BLaER1 (cell line): ENCODE measurements at regions not wholly inside any gene's neighbourhood (a gene's known extent, or its start where the extent isn't known, plus 50 kb on each side); places are given as distances from the start of the nearest gene placed in this dataset.

Source experiments
- H3K27ac ChIP-seq: shearing (Covaris generic); formaldehyde crosslinking; 2 replicates; pipeline ENCODE4 v1.8.1; 2022
- H3K27me3 ChIP-seq: shearing (Covaris generic); formaldehyde crosslinking; 2 replicates; pipeline ENCODE4 v1.8.1; 2022
- H3K36me3 ChIP-seq: shearing (Covaris generic); formaldehyde crosslinking; 2 replicates; pipeline ENCODE4 v1.8.1; 2022
- H3K4me1 ChIP-seq: shearing (Covaris generic); formaldehyde crosslinking; 2 replicates; pipeline ENCODE4 v1.8.1; 2022
- H3K4me2 ChIP-seq: shearing (Covaris generic); formaldehyde crosslinking; 2 replicates; pipeline ENCODE4 v1.8.1; 2022
- H3K4me3 ChIP-seq: shearing (Covaris generic); formaldehyde crosslinking; 2 replicates; pipeline ENCODE4 v1.8.1; 2022
- H3K9ac ChIP-seq: shearing (Covaris generic); formaldehyde crosslinking; 2 replicates; pipeline ENCODE4 v1.8.1; 2022
- H3K9me3 ChIP-seq: shearing (Covaris generic); formaldehyde crosslinking; 2 replicates; pipeline ENCODE4 v1.8.1; 2022
- H4K20me1 ChIP-seq: shearing (Covaris generic); formaldehyde crosslinking; 2 replicates; pipeline ENCODE4 v1.8.1; 2022
- Cebpa-rat ChIP-seq: shearing (Covaris generic); IDR thresholded peaks from 2 replicates; pipeline ENCODE4 v1.8.1; 2022

DNA sequence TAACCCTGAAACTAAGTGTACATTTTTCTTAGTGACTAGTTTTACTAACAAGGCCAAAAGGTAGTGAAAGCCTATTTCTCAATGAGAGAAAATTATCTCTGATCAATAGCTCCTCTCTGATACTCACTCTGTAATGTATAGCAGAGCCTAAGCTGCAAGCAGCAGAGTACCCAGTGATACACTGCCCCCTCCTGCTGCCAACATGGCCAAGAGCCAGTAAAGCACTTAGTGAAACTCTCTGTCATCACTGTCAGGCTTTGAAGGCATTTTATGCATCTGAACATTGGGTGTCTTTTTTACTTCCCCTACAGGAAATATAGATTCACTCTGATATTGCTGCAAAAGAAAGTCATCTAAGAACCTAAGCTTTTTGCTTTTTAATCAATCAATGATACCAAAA lies 784.1 kb upstream of the CDH7 start:
- Histone ChIP-seq H3K9ac (no peak overlapping the region), H4K20me1 (no peaks in the 10 kb centered on the region), H3K27me3 (no peaks in the 10 kb centered on the region), H3K4me3 (no peak overlapping the region), H3K4me2 (no peak overlapping the region), H3K27ac (no peak overlapping the region), H3K9me3 (no peaks in the 10 kb centered on the region), H3K4me1 (no peaks in the 10 kb centered on the region), H3K36me3 (no peaks in the 10 kb centered on the region)
- TF ChIP-seq Cebpa-rat, result no peak

- Histone ChIP-seq H3K36me3 (no peaks in the 10 kb centered on the region), H3K9ac (no peak overlapping the region), H3K4me3 (no peak overlapping the region), H3K4me2 (no peak overlapping the region), H4K20me1 (no peaks in the 10 kb centered on the region), H3K27me3 (no peaks in the 10 kb centered on the region), H3K27ac (no peak overlapping the region), H3K4me1 (no peaks in the 10 kb centered on the region), H3K9me3 (no peaks in the 10 kb centered on the region)
- TF ChIP-seq Cebpa-rat, result no peak
These were observed 794.3 kb upstream of the CDH7 start for GRCh38 chr18:64956465-64956864.

- H3K9me3 ChIP-seq, result peaks cover 25% of the 10 kb centered on the region
- H3K4me1 ChIP-seq, result no peaks in the 10 kb centered on the region
- H3K4me2 ChIP-seq, result no peak overlapping the region
- no peak overlapping the region for H3K27ac ChIP-seq
- no peaks in the 10 kb centered on the region for H3K36me3 ChIP-seq
- H4K20me1 ChIP-seq, result no peaks in the 10 kb centered on the region
- no peak overlapping the region for H3K9ac ChIP-seq
- no peak for TF ChIP-seq Cebpa-rat
- no peak overlapping the region for H3K4me3 ChIP-seq
- no peaks in the 10 kb centered on the region for H3K27me3 ChIP-seq
These were observed 800.9 kb upstream of the CDH7 start for GRCh38 chr18:64949885-64950284.

- Histone ChIP-seq H4K20me1 (no peaks in the 10 kb centered on the region), H3K4me1 (no peaks in the 10 kb centered on the region)
These were observed 787.8 kb upstream of the LINC00305 start for GRCh38 chr18:64936671-64937070.

DNA sequence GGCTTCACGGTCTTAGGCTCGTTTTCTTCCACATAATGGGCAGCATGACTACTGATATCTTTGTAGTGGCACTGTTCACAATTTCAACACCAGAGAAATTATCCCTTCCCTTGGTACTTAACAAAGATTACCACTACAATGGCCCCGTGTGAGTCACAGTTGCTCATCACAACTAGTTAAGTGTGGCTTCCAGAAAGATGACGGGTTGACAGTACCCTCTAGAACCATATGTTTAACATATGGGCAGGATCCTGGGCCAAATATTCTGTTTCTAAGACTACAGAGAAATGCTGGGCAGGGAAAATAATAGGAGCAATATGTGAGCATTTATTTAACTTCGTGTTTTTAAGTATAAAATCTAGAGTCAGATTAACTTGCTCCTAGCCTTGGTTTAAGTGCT lies 780.1 kb upstream of the LINC00305 start:
- no peak overlapping the region for H3K4me3 ChIP-seq
- H3K27ac ChIP-seq, result no peak overlapping the region
- H3K36me3 ChIP-seq, result no peaks in the 10 kb centered on the region
- no peak overlapping the region for H3K4me2 ChIP-seq
- no peak for TF ChIP-seq Cebpa-rat
- no peak overlapping the region for H3K9ac ChIP-seq
- no peaks in the 10 kb centered on the region for H3K9me3 ChIP-seq
- H3K27me3 ChIP-seq, result no peaks in the 10 kb centered on the region
- no peaks in the 10 kb centered on the region for H4K20me1 ChIP-seq
- H3K4me1 ChIP-seq, result no peaks in the 10 kb centered on the region

More at GRCh38 chr18:64936671-64937070, 787.8 kb upstream of the LINC00305 start:
- H3K36me3 ChIP-seq, result no peaks in the 10 kb centered on the region
- H3K9ac ChIP-seq, result no peak overlapping the region
- H3K4me2 ChIP-seq, result no peak overlapping the region
- no peak overlapping the region for H3K27ac ChIP-seq
- no peaks in the 10 kb centered on the region for H3K27me3 ChIP-seq
- no peaks in the 10 kb centered on the region for H3K9me3 ChIP-seq
- TF ChIP-seq Cebpa-rat, result no peak
- no peak overlapping the region for H3K4me3 ChIP-seq

DNA sequence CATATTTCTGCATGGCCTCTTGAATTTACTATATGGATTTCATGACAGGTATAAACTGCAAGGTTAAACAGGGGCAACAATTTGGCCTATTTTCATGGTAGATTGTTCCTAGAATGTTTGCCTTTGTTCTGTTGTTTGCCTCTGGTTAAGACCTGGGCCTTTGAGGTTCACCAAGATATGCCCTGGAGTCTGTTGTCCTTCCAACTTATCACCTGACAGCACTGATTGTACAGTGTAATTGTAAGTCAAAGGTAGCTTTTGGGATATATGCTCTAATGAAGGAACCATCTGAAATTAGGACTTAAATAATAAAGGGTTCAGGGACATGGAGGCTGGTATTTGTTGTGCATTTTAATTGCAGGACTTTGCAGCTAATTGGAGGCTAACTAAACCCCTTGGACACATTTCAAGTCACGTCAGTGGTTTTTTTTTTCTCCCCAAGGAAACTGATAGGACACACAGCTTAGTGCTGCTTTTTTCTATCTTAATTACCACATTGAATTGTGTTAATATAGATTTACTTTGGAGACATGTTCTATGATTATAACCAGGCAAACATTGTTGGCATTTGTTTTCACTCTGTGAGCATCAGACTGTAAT lies 771.2 kb upstream of the LINC00305 start:
- Histone ChIP-seq H3K4me1 (no peaks in the 10 kb centered on the region), H3K27me3 (no peaks in the 10 kb centered on the region), H3K9me3 (no peaks in the 10 kb centered on the region), H4K20me1 (no peaks in the 10 kb centered on the region), H3K4me2 (no peak overlapping the region), H3K9ac (no peak overlapping the region), H3K27ac (no peak overlapping the region), H3K36me3 (no peaks in the 10 kb centered on the region), H3K4me3 (no peak overlapping the region)
- no peak for TF ChIP-seq Cebpa-rat

DNA sequence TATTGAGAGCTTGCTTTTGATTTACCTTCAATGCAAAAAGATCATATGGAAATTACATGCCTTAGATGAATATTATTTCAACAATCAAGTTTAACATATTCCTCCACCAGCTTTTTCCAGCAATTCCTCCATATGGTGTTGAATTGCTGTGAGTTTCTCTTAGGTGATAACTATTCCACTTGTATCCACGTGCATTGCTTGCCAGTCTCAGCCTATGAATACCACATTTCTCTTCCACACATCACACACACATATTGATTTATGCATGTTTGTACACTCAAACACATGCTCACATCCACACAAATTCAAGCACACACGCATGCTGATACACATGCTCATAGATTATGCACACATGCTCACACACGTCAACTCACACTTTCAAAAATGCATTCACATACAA lies 770.0 kb upstream of the LINC00305 start:
- Histone ChIP-seq H3K36me3 (no peaks in the 10 kb centered on the region), H3K4me1 (no peaks in the 10 kb centered on the region), H3K27ac (no peak overlapping the region), H3K9me3 (no peaks in the 10 kb centered on the region), H4K20me1 (no peaks in the 10 kb centered on the region), H3K9ac (no peak overlapping the region), H3K27me3 (no peaks in the 10 kb centered on the region), H3K4me2 (no peak overlapping the region), H3K4me3 (no peak overlapping the region)
- TF ChIP-seq Cebpa-rat, result no peak

- H3K36me3 ChIP-seq, result no peaks in the 10 kb centered on the region
- H3K9me3 ChIP-seq, result peaks cover 14% of the 10 kb centered on the region
- no peaks in the 10 kb centered on the region for H4K20me1 ChIP-seq
- H3K4me2 ChIP-seq, result no peak overlapping the region
- H3K27me3 ChIP-seq, result no peaks in the 10 kb centered on the region
- H3K9ac ChIP-seq, result no peak overlapping the region
- no peaks in the 10 kb centered on the region for H3K4me1 ChIP-seq
- no peak for TF ChIP-seq Cebpa-rat
- H3K4me3 ChIP-seq, result no peak overlapping the region
- H3K27ac ChIP-seq, result no peak overlapping the region
These were observed 744.5 kb upstream of the LINC00305 start for GRCh38 chr18:64893349-64893748.

- Histone ChIP-seq H3K9me3 (peaks cover 9% of the 10 kb centered on the region), H3K27ac (no peak overlapping the region), H4K20me1 (no peaks in the 10 kb centered on the region), H3K4me2 (no peak overlapping the region), H3K9ac (no peak overlapping the region), H3K4me3 (no peak overlapping the region), H3K36me3 (no peaks in the 10 kb centered on the region), H3K27me3 (no peaks in the 10 kb centered on the region), H3K4me1 (no peaks in the 10 kb centered on the region)
- TF ChIP-seq Cebpa-rat, result no peak
These were observed 740.1 kb upstream of the LINC00305 start for GRCh38 chr18:64888956-64889355.

DNA sequence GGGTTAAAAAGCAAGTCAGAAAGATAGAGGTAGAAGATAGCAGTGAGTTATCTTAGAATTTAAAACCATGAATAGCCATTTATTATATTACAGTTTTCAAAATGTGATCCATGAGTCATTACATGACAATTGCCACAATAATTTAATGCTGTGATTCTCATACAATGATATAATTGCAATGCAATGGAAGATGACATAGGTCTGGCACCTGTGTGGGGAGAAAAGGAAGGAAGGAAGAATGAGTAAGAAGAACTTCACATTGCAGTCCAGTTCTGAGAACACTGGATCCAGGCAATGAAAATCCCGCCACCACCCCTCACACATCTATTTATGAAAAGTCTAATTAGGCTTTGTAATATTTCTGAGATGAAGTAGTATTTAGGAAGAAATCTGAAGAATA lies 738.1 kb upstream of the LINC00305 start:
- H3K27ac ChIP-seq, result no peak overlapping the region
- TF ChIP-seq Cebpa-rat, result no peak
- no peaks in the 10 kb centered on the region for H4K20me1 ChIP-seq
- no peaks in the 10 kb centered on the region for H3K4me1 ChIP-seq
- no peaks in the 10 kb centered on the region for H3K36me3 ChIP-seq
- H3K9me3 ChIP-seq, result no peaks in the 10 kb centered on the region
- H3K4me3 ChIP-seq, result no peak overlapping the region
- H3K27me3 ChIP-seq, result no peaks in the 10 kb centered on the region
- no peak overlapping the region for H3K4me2 ChIP-seq
- H3K9ac ChIP-seq, result no peak overlapping the region

DNA sequence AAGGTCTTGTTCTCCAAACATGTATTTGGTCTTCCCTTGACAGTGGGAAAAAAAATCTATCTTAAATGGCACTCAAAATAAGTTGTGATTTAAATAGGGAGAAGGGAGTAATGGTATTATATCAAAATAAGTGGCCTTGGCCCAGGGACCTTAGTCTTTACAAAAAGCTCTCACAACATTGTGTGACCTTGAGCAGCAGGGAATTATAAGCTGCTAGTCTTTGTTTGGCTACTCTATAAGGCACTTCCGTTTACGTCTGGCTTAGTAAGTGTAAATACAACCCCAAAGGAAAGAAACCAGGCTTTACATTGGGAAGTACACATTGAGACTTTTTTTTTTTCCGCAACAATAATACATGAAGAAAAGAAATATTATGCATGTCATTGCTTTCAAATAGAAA lies 734.0 kb upstream of the LINC00305 start:
- Histone ChIP-seq H3K27ac (no peak overlapping the region), H3K4me3 (no peak overlapping the region), H4K20me1 (no peaks in the 10 kb centered on the region), H3K27me3 (no peaks in the 10 kb centered on the region), H3K9me3 (no peaks in the 10 kb centered on the region), H3K4me2 (no peak overlapping the region), H3K9ac (no peak overlapping the region), H3K36me3 (no peaks in the 10 kb centered on the region), H3K4me1 (no peaks in the 10 kb centered on the region)
- no peak for TF ChIP-seq Cebpa-rat
